Glomerular visceral epithelial cell (primary cell): ENCODE measurements at regions not wholly inside any gene's neighbourhood (a gene's known extent, or its start where the extent isn't known, plus 50 kb on each side); places are given as distances from the start of the nearest gene placed in this dataset.
A peak's percentile ranks its signal among the peaks of the same experiment; 100 is the strongest.

ENCODE experiments used
- DNase-seq: peaks from one replicate; pipeline ENCODE4 v3.0.0-alpha.2; 2016; ENCODE audit errors: extremely low spot score

GRCh38 chr5:5798041-5798440 lies 375.6 kb downstream of the ICE1 start:
- no peak for DNase-seq

- DNase-seq, result no peak
Observed at GRCh38 chr5:5795074-5795771, 372.7 kb downstream of the ICE1 start.

- no peak for DNase-seq
Observed at GRCh38 chr5:5794118-5794560, 371.7 kb downstream of the ICE1 start.

- no peak for DNase-seq
Observed at GRCh38 chr5:5793242-5794117, 371.0 kb downstream of the ICE1 start.

GRCh38 chr5:5792106-5792505 lies 369.6 kb downstream of the ICE1 start:
- DNase-seq, result no peak

GRCh38 chr5:5788793-5789192 lies 366.3 kb downstream of the ICE1 start:
- no peak for DNase-seq

- DNase-seq, result no peak
Observed at GRCh38 chr5:5787373-5787772, 364.9 kb downstream of the ICE1 start.

- DNase-seq, result no peak
Observed at GRCh38 chr5:5784101-5784500, 361.6 kb downstream of the ICE1 start.

GRCh38 chr5:5783021-5783420 lies 360.5 kb downstream of the ICE1 start:
- peak; percentile 24 for DNase-seq

- DNase-seq, result no peak
Observed at GRCh38 chr5:5782402-5782801, 359.9 kb downstream of the ICE1 start.

- no peak for DNase-seq
Observed at GRCh38 chr5:5781335-5781734, 358.9 kb downstream of the ICE1 start.

GRCh38 chr5:5780253-5780652 lies 357.8 kb downstream of the ICE1 start:
- DNase-seq, result no peak

GRCh38 chr5:5777013-5777412 lies 354.5 kb downstream of the ICE1 start:
- DNase-seq, result no peak

GRCh38 chr5:5772202-5772601 lies 349.7 kb downstream of the ICE1 start:
- DNase-seq, result no peak

GRCh38 chr5:5770825-5771224 lies 348.3 kb downstream of the ICE1 start:
- DNase-seq, result no peak

GRCh38 chr5:5767286-5767928 lies 344.9 kb downstream of the ICE1 start:
- no peak for DNase-seq

- no peak for DNase-seq
Observed at GRCh38 chr5:5765066-5765850, 342.8 kb downstream of the ICE1 start.

- no peak for DNase-seq
Observed at GRCh38 chr5:5764246-5764645, 341.8 kb downstream of the ICE1 start.

GRCh38 chr5:5756762-5757161 lies 334.3 kb downstream of the ICE1 start:
- DNase-seq, result no peak

- DNase-seq, result no peak
Observed at GRCh38 chr5:5755888-5756287, 333.4 kb downstream of the ICE1 start.

GRCh38 chr5:5752844-5753243 lies 330.4 kb downstream of the ICE1 start:
- no peak for DNase-seq

GRCh38 chr5:5751987-5752386 lies 329.5 kb downstream of the ICE1 start:
- DNase-seq, result no peak
